Neural progenitor cell (in vitro differentiated cells): ENCODE measurements at regions not wholly inside any gene's neighbourhood (a gene's known extent, or its start where the extent isn't known, plus 50 kb on each side); places are given as distances from the start of the nearest gene placed in this dataset.
"Not testable (repeated sequence)": the region's sequence is repeated elsewhere in the genome, so short reads cannot be mapped to it uniquely, and the experiment has no call there.

Experiments
- DNase-seq: peaks from one replicate; pipeline ENCODE4 v3.0.0-alpha.2; 2016; ENCODE audit warnings: low spot score
- H2AFZ ChIP-seq: fragments of 200-600 bp; sonication (generic); replicated peaks from 2 replicates; pipeline ENCODE4 v1.6.1; 2016; ENCODE audit warnings: antibody characterized with exemption
- H3F3A ChIP-seq: fragments of 200-600 bp; sonication (generic); 2 replicates; pipeline ENCODE4 v1.6.1; 2016; ENCODE audit warnings: antibody characterized with exemption, low read depth
- H3K27ac ChIP-seq: fragments of 200-600 bp; sonication (generic); 2 replicates; pipeline ENCODE4 v1.5.1; 2016; ENCODE audit warnings: mild to moderate bottlenecking
- H3K27me3 ChIP-seq: fragments of 200-600 bp; sonication (generic); 2 replicates; pipeline ENCODE4 v1.6.1; 2016; ENCODE audit warnings: mild to moderate bottlenecking, moderate library complexity
- H3K36me3 ChIP-seq: fragments of 200-600 bp; sonication (generic); 2 replicates; pipeline ENCODE4 v1.5.1; 2016
- H3K4me1 ChIP-seq: fragments of 200-600 bp; sonication (generic); 2 replicates; pipeline ENCODE4 v1.6.1; 2016; ENCODE audit warnings: mixed run types
- H3K4me2 ChIP-seq: fragments of 200-600 bp; sonication (generic); 2 replicates; pipeline ENCODE4 v1.6.1; 2016
- H3K4me3 ChIP-seq: fragments of 200-600 bp; sonication (generic); 2 replicates; pipeline ENCODE4 v1.5.1; 2016
- H3K79me2 ChIP-seq: fragments of 200-600 bp; sonication (generic); 2 replicates; pipeline ENCODE4 v1.6.1; 2016; ENCODE audit warnings: low read depth
- H3K9ac ChIP-seq: fragments of 200-600 bp; sonication (generic); 2 replicates; pipeline ENCODE4 v1.6.1; 2016
- H3K9me3 ChIP-seq: fragments of 200-600 bp; sonication (generic); 2 replicates; pipeline ENCODE4 v1.5.1; 2016; ENCODE audit warnings: low read depth
- H4K20me1 ChIP-seq: fragments of 200-600 bp; sonication (generic); 2 replicates; pipeline ENCODE4 v1.6.1; 2016; ENCODE audit warnings: low read depth
- H3K27ac Mint-ChIP-seq: 3 replicates; pipeline ENCODE4 v1.8.0; 2021; ENCODE audit warnings: mixed read lengths
- H3K27me3 Mint-ChIP-seq: 2 replicates; pipeline ENCODE4 v1.8.0; 2022; ENCODE audit warnings: low read depth, mild to moderate bottlenecking, inconsistent platforms, moderate library complexity, mixed read lengths; ENCODE audit not compliant: insufficient read depth
- H3K36me3 Mint-ChIP-seq: 3 replicates; pipeline ENCODE4 v1.8.0; 2021; ENCODE audit warnings: mixed read lengths
- H3K4me1 Mint-ChIP-seq: 3 replicates; pipeline ENCODE4 v1.8.0; 2021; ENCODE audit warnings: mixed read lengths
- H3K4me3 Mint-ChIP-seq: 3 replicates; pipeline ENCODE4 v1.8.0; 2021; ENCODE audit warnings: mild to moderate bottlenecking, moderate library complexity, mixed read lengths
- H3K9me3 Mint-ChIP-seq: 3 replicates; pipeline ENCODE4 v1.8.0; 2020; ENCODE audit warnings: mixed read lengths
- CTCF ChIP-seq: fragments of 200-600 bp; sonication (generic); IDR thresholded peaks from 2 replicates; pipeline ENCODE4 v1.5.1; 2017; ENCODE audit warnings: antibody characterized with exemption, mild to moderate bottlenecking
- EZH2 ChIP-seq: fragments of 200-600 bp; sonication (generic); IDR thresholded peaks from 2 replicates; pipeline ENCODE4 v1.6.1; 2017; ENCODE audit warnings: antibody characterized with exemption, mild to moderate bottlenecking, moderate library complexity
- EZH2phosphoT487 ChIP-seq: fragments of 200-600 bp; sonication (generic); IDR thresholded peaks from 2 replicates; pipeline ENCODE4 v1.6.1; 2017; ENCODE audit warnings: antibody characterized with exemption

GRCh38 chr2:66103581-66103980, 331.3 kb upstream of the MEIS1 start:
- peaks cover 4% of the 10 kb centered on the region for H3K27me3 Mint-ChIP-seq
- no peak overlapping the region for H3K4me3 Mint-ChIP-seq
- no peaks in the 10 kb centered on the region for H3K36me3 Mint-ChIP-seq
- Histone ChIP-seq H3K4me2 (no peak overlapping the region), H4K20me1 (no peaks in the 10 kb centered on the region), H3K9me3 (no peaks in the 10 kb centered on the region), H2AFZ (no peak overlapping the region), H3K4me1 (peaks cover 6% of the 10 kb centered on the region), H3F3A (no peaks in the 10 kb centered on the region), H3K9ac (no peak overlapping the region), H3K4me3 (no peak overlapping the region), H3K27ac (no peak overlapping the region), H3K27me3 (no peaks in the 10 kb centered on the region), H3K36me3 (no peaks in the 10 kb centered on the region), H3K79me2 (no peaks in the 10 kb centered on the region)
- TF ChIP-seq EZH2, result no peak
- no peak for TF ChIP-seq CTCF
- TF ChIP-seq EZH2phosphoT487, result no peak
- no peak for DNase-seq
- H3K9me3 Mint-ChIP-seq, result no peaks in the 10 kb centered on the region
- H3K4me1 Mint-ChIP-seq, result peaks cover 19% of the 10 kb centered on the region
- no peak overlapping the region for H3K27ac Mint-ChIP-seq

GRCh38 chr2:66101206-66101605, 333.7 kb upstream of the MEIS1 start:
- Histone ChIP-seq H3K27me3 (no peaks in the 10 kb centered on the region), H3K9me3 (no peaks in the 10 kb centered on the region), H2AFZ (no peak overlapping the region), H4K20me1 (no peaks in the 10 kb centered on the region), H3K36me3 (no peaks in the 10 kb centered on the region), H3K4me2 (no peak overlapping the region), H3K4me1 (peaks cover 6% of the 10 kb centered on the region), H3K27ac (no peak overlapping the region), H3K4me3 (no peak overlapping the region), H3K9ac (no peak overlapping the region), H3F3A (no peaks in the 10 kb centered on the region), H3K79me2 (no peaks in the 10 kb centered on the region)
- no peaks in the 10 kb centered on the region for H3K27me3 Mint-ChIP-seq
- TF ChIP-seq EZH2 (no peak), EZH2phosphoT487 (no peak), CTCF (no peak)
- no peaks in the 10 kb centered on the region for H3K9me3 Mint-ChIP-seq
- no peak overlapping the region for H3K4me3 Mint-ChIP-seq
- no peak for DNase-seq
- peaks cover 16% of the 10 kb centered on the region for H3K4me1 Mint-ChIP-seq
- H3K27ac Mint-ChIP-seq, result no peak overlapping the region
- no peaks in the 10 kb centered on the region for H3K36me3 Mint-ChIP-seq

- Histone ChIP-seq H3K9me3 (no peaks in the 10 kb centered on the region), H3K9ac (no peak overlapping the region), H4K20me1 (no peaks in the 10 kb centered on the region), H3K79me2 (no peaks in the 10 kb centered on the region), H3K27me3 (no peaks in the 10 kb centered on the region), H3K4me3 (no peak overlapping the region), H3K4me2 (no peak overlapping the region), H3K27ac (no peak overlapping the region), H3F3A (no peaks in the 10 kb centered on the region), H3K4me1 (no peaks in the 10 kb centered on the region), H2AFZ (peak overlapping the region; percentile 68), H3K36me3 (no peaks in the 10 kb centered on the region)
- H3K27ac Mint-ChIP-seq, result no peak overlapping the region
- no peaks in the 10 kb centered on the region for H3K9me3 Mint-ChIP-seq
- H3K4me1 Mint-ChIP-seq, result peaks cover 2% of the 10 kb centered on the region
- TF ChIP-seq EZH2, result no peak
- peak; percentile 43 for TF ChIP-seq CTCF
- peaks cover 5% of the 10 kb centered on the region for H3K27me3 Mint-ChIP-seq
- no peak overlapping the region for H3K4me3 Mint-ChIP-seq
- DNase-seq, result peak; percentile 48
- no peaks in the 10 kb centered on the region for H3K36me3 Mint-ChIP-seq
Observed at GRCh38 chr2:66095820-66096345, 339.0 kb upstream of the MEIS1 start.

- H3K27ac Mint-ChIP-seq, H3K9me3 Mint-ChIP-seq, DNase-seq, H3K36me3 Mint-ChIP-seq, H3K27me3 ChIP-seq, H4K20me1 ChIP-seq, H3K79me2 ChIP-seq, H3K4me2 ChIP-seq, H2AFZ ChIP-seq, H3K27ac ChIP-seq, H3K9me3 ChIP-seq, H3K4me3 ChIP-seq, H3K4me1 ChIP-seq, H3K36me3 ChIP-seq, H3K9ac ChIP-seq, H3K4me3 Mint-ChIP-seq, H3F3A ChIP-seq, H3K4me1 Mint-ChIP-seq, H3K27me3 Mint-ChIP-seq: not testable (repeated sequence)
Observed at GRCh38 chr2:66094689-66095088, 340.2 kb upstream of the MEIS1 start.
